Sigmoid colon (tissue), 6 donors: ENCODE measurements at regions not wholly inside any gene's neighbourhood (a gene's known extent, or its start where the extent isn't known, plus 50 kb on each side); places are given as distances from the start of the nearest gene placed in this dataset.

Experiments
- DNase-seq: peaks from one replicate; pipeline ENCODE4 v3.0.0-alpha.2; 2019
- H3K27ac ChIP-seq, 4 donors: fragments of 200-600 bp; sonication (generic); one replicate each; pipeline ENCODE4 v1.5.1; 2016 to 2019; ENCODE audit warnings: mild to moderate bottlenecking in 1 of 4
- H3K27me3 ChIP-seq, 3 donors: fragments of 200-600 bp; sonication (generic); one replicate each; pipeline ENCODE4 v1.5.1; 2019; ENCODE audit warnings: mild to moderate bottlenecking in 1 of 3
- H3K36me3 ChIP-seq, 4 donors: fragments of 200-600 bp; sonication (generic); one replicate each; pipeline ENCODE4 v1.5.1; 2016 to 2019
- H3K4me1 ChIP-seq, 4 donors: fragments of 200-600 bp; sonication (generic); one replicate each; pipeline ENCODE4 v1.5.1; 2017 to 2019
- H3K4me3 ChIP-seq, 4 donors: fragments of 200-600 bp; sonication (generic); one replicate each; pipeline ENCODE4 v1.5.1; 2017 to 2019; ENCODE audit warnings: mild to moderate bottlenecking in 2 of 4, moderate library complexity in 1 of 4
- H3K9me3 ChIP-seq, 4 donors: fragments of 200-600 bp in 3 of 4; sonication (generic) in 3 of 4; one replicate each; pipeline versions ENCODE4 v1.5.1 to v1.6.1; 2013 to 2019
- CTCF ChIP-seq, 4 experiments: fragments of 450-650 bp in 3 of 4; fragments of 200-600 bp in 1 of 4; IDR thresholded peaks; one replicate each; pipeline ENCODE4 v1.5.1; 2016 to 2019; ENCODE audit warnings: antibody characterized with exemption in 4 of 4, mild to moderate bottlenecking in 3 of 4, moderate library complexity in 2 of 4
- EP300 ChIP-seq, 4 donors: sonication (generic); formaldehyde crosslinking; IDR thresholded peaks; one replicate each; pipeline ENCODE4 v1.6.1; 2017; ENCODE audit warnings: antibody characterized with exemption in 4 of 4
- POLR2A ChIP-seq, 2 donors: fragments of 450-650 bp; IDR thresholded peaks; one replicate each; pipeline ENCODE4 v1.6.1; 2016; ENCODE audit warnings: antibody characterized with exemption in 2 of 2, mild to moderate bottlenecking in 2 of 2, moderate library complexity in 2 of 2
- POLR2AphosphoS5 ChIP-seq, 4 donors: sonication (generic); formaldehyde crosslinking; IDR thresholded peaks; one replicate each; pipeline ENCODE4 v1.6.1; 2017; ENCODE audit warnings: antibody characterized with exemption in 4 of 4
- WGBS, 2 donors: extraction: QIAGEN DNeasy Blood & Tissue Kit; methylation state at CpG; one replicate each; pipeline ENCODE4 v1.1.7; 2013; 5-methylcytosine and 5-hydroxymethylcytosine counted together
- intact Hi-C: fragments of 100-400 bp; cut with DNase I; formaldehyde crosslinking; loops from one replicate; pipeline ENCODE4 v1.15.1; 2023
- donor health status: healthy with polysubstance abuse.
- donor health status: healthy.

- no peak for DNase-seq
- no peaks in the 10 kb centered on the region for H3K9me3 ChIP-seq
- no peak overlapping the region for H3K4me3 ChIP-seq
- H3K27ac ChIP-seq = no peak overlapping the region
- H3K36me3 ChIP-seq = no peaks in the 10 kb centered on the region
- TF ChIP-seq EP300 (IDR thresholded peaks at IDR 0.05) (no peak), POLR2AphosphoS5 (IDR thresholded peaks at IDR 0.05) (no peak), POLR2A (IDR thresholded peaks at IDR 0.05) (no peak), CTCF (IDR thresholded peaks at IDR 0.05) (no peak)
- intact Hi-C loops = no loop called here
- H3K4me1 ChIP-seq = no peaks in the 10 kb centered on the region
- no peaks in the 10 kb centered on the region for H3K27me3 ChIP-seq
- WGBS, 2 donors = 87 to 90% methylated on average over 5 of the region's 5 CpGs
Measured at GRCh38 chr2:105473011-105473410, 74.2 kb upstream of the FHL2 start.

GRCh38 chr2:105470979-105471378 lies 72.1 kb upstream of the FHL2 start:
- WGBS, 2 donors = 59 to 87% methylated on average over 5 of the region's 5 CpGs
- H3K36me3 ChIP-seq = no peaks in the 10 kb centered on the region
- no peaks in the 10 kb centered on the region for H3K9me3 ChIP-seq
- no peaks in the 10 kb centered on the region for H3K4me1 ChIP-seq
- TF ChIP-seq EP300 (IDR thresholded peaks at IDR 0.05) = no peak
- no peak for TF ChIP-seq POLR2AphosphoS5 (IDR thresholded peaks at IDR 0.05)
- no peak for TF ChIP-seq CTCF (IDR thresholded peaks at IDR 0.05)
- no peak overlapping the region for H3K27ac ChIP-seq
- no peak for DNase-seq
- intact Hi-C loops = no loop called here
- no peak overlapping the region for H3K4me3 ChIP-seq
- H3K27me3 ChIP-seq = no peaks in the 10 kb centered on the region

- DNase-seq = no peak
- TF ChIP-seq CTCF (IDR thresholded peaks at IDR 0.05) (no peak), EP300 (IDR thresholded peaks at IDR 0.05) (no peak), POLR2AphosphoS5 (IDR thresholded peaks at IDR 0.05) (no peak), POLR2A (IDR thresholded peaks at IDR 0.05) (no peak)
- 94 to 97% methylated on average over 8 of the region's 8 CpGs for WGBS, 2 donors
- H3K4me1 ChIP-seq = no peaks in the 10 kb centered on the region
- no peak overlapping the region for H3K27ac ChIP-seq
- H3K9me3 ChIP-seq = no peaks in the 10 kb centered on the region
- no peaks in the 10 kb centered on the region for H3K27me3 ChIP-seq
- no peaks in the 10 kb centered on the region for H3K36me3 ChIP-seq
- intact Hi-C loops = no loop called here
- no peak overlapping the region for H3K4me3 ChIP-seq
Measured at GRCh38 chr2:105469781-105470180, 70.9 kb upstream of the FHL2 start.

GRCh38 chr2:105468582-105469042 lies 69.8 kb upstream of the FHL2 start:
- 77 to 89% methylated on average over 8 of the region's 8 CpGs for WGBS, 2 donors
- Histone ChIP-seq H3K27me3 (no peaks in the 10 kb centered on the region), H3K36me3 (no peaks in the 10 kb centered on the region), H3K4me3 (no peak overlapping the region), H3K4me1 (no peaks in the 10 kb centered on the region), H3K27ac (no peak overlapping the region), H3K9me3 (no peaks in the 10 kb centered on the region)
- intact Hi-C loops = no loop called here
- DNase-seq = no peak
- TF ChIP-seq POLR2AphosphoS5 (IDR thresholded peaks at IDR 0.05) = no peak
- TF ChIP-seq CTCF (IDR thresholded peaks at IDR 0.05) = no peak
- TF ChIP-seq POLR2A (IDR thresholded peaks at IDR 0.05) = no peak
- no peak for TF ChIP-seq EP300 (IDR thresholded peaks at IDR 0.05)

- intact Hi-C loops = no loop called here
- Histone ChIP-seq H3K36me3 (no peaks in the 10 kb centered on the region), H3K27ac (no peak overlapping the region), H3K9me3 (no peaks in the 10 kb centered on the region), H3K27me3 (no peaks in the 10 kb centered on the region), H3K4me1 (no peaks in the 10 kb centered on the region), H3K4me3 (no peak overlapping the region)
- WGBS, 2 donors = 96 to 97% methylated on average over 2 of the region's 2 CpGs
- no peak for DNase-seq
- no peak for TF ChIP-seq CTCF (IDR thresholded peaks at IDR 0.05)
- TF ChIP-seq EP300 (IDR thresholded peaks at IDR 0.05) = no peak
- TF ChIP-seq POLR2AphosphoS5 (IDR thresholded peaks at IDR 0.05) = no peak
- TF ChIP-seq POLR2A (IDR thresholded peaks at IDR 0.05) = no peak
Measured at GRCh38 chr2:105464325-105464724, 65.5 kb upstream of the FHL2 start.
